Left ventricle myocardium inferior (tissue), 1 donor: ENCODE measurements at regions not wholly inside any gene's neighbourhood (a gene's known extent, or its start where the extent isn't known, plus 50 kb on each side); places are given as distances from the start of the nearest gene placed in this dataset.

Experiments
- DNase-seq: peaks from one replicate; pipeline ENCODE4 v3.0.0-alpha.2; 2020
- H3K27ac ChIP-seq: fragments of 200-600 bp; replicated peaks from 2 replicates; pipeline ENCODE4 v1.8.0; 2021
- H3K27me3 ChIP-seq: fragments of 200-600 bp; 2 replicates; pipeline ENCODE4 v1.8.0; 2021; ENCODE audit warnings: low read depth
- H3K36me3 ChIP-seq: fragments of 200-600 bp; 2 replicates; pipeline ENCODE4 v1.8.0; 2021
- H3K4me1 ChIP-seq: fragments of 200-600 bp; 2 replicates; pipeline ENCODE4 v1.8.0; 2021
- H3K4me3 ChIP-seq: fragments of 200-600 bp; 2 replicates; pipeline ENCODE4 v1.8.0; 2021; ENCODE audit warnings: mild to moderate bottlenecking, moderate library complexity
- H3K9me3 ChIP-seq: fragments of 200-600 bp; replicated peaks from 2 replicates; pipeline ENCODE4 v1.8.0; 2021
- intact Hi-C: fragments of 100-400 bp; cut with micrococcal nuclease; formaldehyde crosslinking; loops from one replicate; pipeline ENCODE4 v1.11.0; 2022
- TF ChIP-seq, protein P1 (sequence below): fragments of 200-600 bp; IDR thresholded peaks from 2 replicates; pipeline ENCODE4 v1.8.0; 2021; ENCODE audit warnings: antibody characterized with exemption, mild to moderate bottlenecking, borderline replicate concordance
- donor health status: DM: no; HTN: yes; CAD: no; lungs with severe emphysema.

DNA sequence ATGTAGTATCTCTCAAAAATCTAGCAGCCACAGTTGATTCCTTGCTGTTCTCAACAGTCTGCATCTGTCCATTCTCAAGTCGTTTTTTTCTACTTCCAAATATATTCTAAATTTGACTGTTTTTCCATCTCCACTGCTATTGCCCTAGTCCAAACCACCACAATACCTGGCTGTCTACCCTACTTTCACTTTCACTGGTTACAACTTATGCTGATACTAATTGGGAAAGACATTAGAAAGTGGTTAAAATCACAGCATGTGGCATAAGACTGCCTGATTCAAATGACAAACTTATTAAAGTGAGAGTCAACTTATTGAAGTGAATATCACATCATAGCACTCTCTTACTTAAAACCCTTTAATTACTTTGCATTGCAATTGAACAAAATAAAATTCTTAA, 72.6 kb downstream of the CHST2 start:
- Histone ChIP-seq H3K36me3 (no peaks in the 10 kb centered on the region), H3K4me3 (no peak overlapping the region), H3K27me3 (no peaks in the 10 kb centered on the region), H3K9me3 (peaks cover 4% of the 10 kb centered on the region), H3K4me1 (no peaks in the 10 kb centered on the region), H3K27ac (no peak overlapping the region)
- intact Hi-C loops, result no loop called here
- DNase-seq, result no peak
- TF ChIP-seq, protein P1, sequence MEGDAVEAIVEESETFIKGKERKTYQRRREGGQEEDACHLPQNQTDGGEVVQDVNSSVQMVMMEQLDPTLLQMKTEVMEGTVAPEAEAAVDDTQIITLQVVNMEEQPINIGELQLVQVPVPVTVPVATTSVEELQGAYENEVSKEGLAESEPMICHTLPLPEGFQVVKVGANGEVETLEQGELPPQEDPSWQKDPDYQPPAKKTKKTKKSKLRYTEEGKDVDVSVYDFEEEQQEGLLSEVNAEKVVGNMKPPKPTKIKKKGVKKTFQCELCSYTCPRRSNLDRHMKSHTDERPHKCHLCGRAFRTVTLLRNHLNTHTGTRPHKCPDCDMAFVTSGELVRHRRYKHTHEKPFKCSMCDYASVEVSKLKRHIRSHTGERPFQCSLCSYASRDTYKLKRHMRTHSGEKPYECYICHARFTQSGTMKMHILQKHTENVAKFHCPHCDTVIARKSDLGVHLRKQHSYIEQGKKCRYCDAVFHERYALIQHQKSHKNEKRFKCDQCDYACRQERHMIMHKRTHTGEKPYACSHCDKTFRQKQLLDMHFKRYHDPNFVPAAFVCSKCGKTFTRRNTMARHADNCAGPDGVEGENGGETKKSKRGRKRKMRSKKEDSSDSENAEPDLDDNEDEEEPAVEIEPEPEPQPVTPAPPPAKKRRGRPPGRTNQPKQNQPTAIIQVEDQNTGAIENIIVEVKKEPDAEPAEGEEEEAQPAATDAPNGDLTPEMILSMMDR, result no peak

DNA sequence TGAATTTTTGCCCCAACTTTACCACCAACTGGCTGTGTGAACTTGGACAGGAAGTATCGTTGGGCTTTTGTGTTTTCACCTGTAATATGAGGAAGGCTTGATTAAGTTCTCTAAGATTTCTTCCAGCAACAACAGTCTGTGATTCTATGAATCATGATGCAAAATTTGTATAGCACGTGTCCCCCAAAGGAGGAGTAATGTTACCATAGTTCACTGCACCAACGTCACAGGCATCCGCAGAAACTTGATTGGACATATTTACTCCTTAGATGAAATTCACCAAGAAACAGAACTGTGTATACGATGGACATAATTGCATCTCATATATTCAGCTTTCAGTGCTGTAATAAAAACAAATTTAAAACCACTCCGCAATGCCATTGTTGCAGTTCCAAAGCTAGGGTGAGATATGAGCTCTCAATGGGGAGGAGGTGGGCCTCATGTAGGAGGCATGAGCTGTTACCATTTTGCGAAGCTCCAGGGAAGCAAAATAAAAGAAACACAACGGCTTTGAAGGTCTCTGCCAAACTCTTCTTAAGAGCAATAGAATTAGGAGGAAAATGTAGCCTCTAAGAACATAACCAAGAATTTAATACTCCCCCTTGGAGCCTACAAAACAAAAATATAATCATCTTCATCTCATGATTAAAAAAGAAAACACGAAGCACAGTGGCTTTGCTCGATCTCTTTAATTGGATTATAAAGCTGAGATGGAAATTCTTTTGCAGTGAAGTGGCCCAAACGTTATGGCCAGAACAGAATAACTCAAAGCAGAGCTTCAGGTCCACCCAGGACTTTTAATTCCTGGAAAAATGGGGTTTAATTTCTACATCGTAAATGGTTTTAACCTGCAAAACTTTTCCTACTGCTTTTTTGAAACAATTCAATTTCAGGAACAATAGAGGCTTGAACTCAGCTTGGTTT, 80.7 kb downstream of the CHST2 start:
- intact Hi-C loops, result no loop called here
- TF ChIP-seq, protein P1, result no peak

DNA sequence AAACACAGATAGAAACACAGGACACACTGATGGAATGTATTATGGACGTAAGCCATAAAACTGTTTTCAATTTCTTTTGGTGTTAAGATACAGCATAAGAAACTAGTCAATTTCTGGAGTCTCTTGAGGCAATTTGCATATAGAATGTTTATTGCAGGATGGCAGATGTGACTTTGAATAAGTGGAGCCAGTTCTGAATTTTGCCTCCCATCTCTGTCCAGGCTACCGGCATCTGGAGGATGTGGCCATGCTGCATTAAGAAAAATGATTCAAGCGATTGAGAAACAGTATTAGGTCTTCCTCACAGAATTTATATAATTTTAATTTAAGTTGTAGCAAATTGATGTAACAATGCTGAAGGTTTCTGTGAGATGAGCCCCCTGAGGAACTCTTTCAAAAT, 81.5 kb downstream of the CHST2 start:
- TF ChIP-seq, protein P1, result no peak
- Histone ChIP-seq H3K9me3 (peaks cover 33% of the 10 kb centered on the region), H3K36me3 (no peaks in the 10 kb centered on the region), H3K4me1 (no peaks in the 10 kb centered on the region), H3K4me3 (no peak overlapping the region), H3K27ac (no peak overlapping the region), H3K27me3 (no peaks in the 10 kb centered on the region)
- intact Hi-C loops, result no loop called here
- DNase-seq, result no peak

More for the DNA sequence above, 80.7 kb downstream of the CHST2 start:
- no peak overlapping the region for H3K27ac ChIP-seq
- peaks cover 27% of the 10 kb centered on the region for H3K9me3 ChIP-seq
- no peaks in the 10 kb centered on the region for H3K36me3 ChIP-seq
- no peak for DNase-seq
- no peaks in the 10 kb centered on the region for H3K4me1 ChIP-seq
- H3K27me3 ChIP-seq, result no peaks in the 10 kb centered on the region
- no peak overlapping the region for H3K4me3 ChIP-seq

DNA sequence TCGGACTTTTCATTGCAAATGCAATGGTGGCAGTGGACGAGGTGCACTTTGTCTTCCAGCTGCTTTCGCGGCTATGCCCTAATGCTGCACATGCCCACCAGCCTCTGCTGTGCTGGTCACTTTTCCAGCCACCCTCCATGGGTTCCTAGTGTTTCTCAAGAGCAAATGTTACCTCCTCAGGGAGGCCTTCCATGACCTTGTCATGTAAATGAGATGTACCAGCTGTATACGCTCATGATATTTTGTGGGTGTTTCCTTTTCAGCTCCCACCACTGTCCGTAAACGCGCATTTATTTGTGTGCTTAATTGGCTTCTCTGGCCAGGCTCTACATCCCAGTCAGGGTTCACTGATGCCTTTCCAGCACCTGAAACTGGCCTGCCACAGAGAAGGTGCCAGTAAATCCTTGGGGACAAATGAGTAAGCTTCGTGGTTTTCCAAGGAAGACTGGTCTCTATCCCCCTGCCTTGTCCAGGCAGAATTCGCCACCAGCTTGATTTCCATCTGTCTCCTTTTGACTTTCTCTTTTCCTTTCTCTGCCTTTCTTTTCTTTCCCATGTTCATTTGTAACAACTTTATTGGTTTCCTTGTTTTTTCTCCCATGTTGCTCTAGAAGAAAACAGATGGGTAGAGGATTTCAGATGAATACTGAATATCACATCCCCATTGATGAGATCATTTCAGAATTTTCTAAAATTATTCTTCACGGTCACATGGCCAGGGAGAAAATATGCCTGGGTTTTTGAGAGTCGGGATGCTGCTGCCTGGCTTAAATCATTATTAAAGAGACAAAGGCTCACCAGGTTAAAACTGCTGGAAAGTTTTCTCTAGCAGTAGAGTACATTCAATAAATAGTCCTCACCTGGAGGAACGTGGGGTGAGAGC, 82.5 kb downstream of the CHST2 start:
- Histone ChIP-seq H3K27ac (peak overlapping the region; percentile 54), H3K4me3 (peak overlapping the region; percentile 31), H3K27me3 (no peaks in the 10 kb centered on the region), H3K4me1 (no peaks in the 10 kb centered on the region), H3K36me3 (no peaks in the 10 kb centered on the region), H3K9me3 (peaks cover 30% of the 10 kb centered on the region)
- intact Hi-C loops, result no loop called here
- no peak for DNase-seq
- TF ChIP-seq, protein P1, result no peak

DNA sequence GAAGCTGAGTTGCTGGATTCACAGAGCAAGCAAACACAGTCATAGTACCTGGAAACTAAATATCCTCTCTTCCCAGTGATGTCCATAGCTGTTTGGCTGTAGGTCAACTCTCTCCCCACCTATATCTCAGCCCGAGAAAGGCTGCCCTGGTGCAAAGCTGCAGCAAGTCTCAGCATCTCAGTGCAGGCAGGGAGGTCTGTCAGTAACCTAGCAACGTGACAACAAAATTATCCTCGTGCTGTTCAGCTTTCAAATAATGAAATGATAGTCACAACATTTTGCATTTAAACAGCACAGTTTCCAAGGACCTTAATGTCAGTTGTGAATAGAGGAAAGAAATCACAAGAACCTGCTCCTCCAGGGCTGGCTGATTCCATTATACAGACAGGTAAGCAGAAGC, 83.6 kb downstream of the CHST2 start:
- DNase-seq, result no peak
- H3K36me3 ChIP-seq, result no peaks in the 10 kb centered on the region
- no peaks in the 10 kb centered on the region for H3K4me1 ChIP-seq
- no peak overlapping the region for H3K4me3 ChIP-seq
- intact Hi-C loops, result no loop called here
- no peaks in the 10 kb centered on the region for H3K27me3 ChIP-seq
- TF ChIP-seq, protein P1, result no peak
- H3K27ac ChIP-seq, result no peak overlapping the region
- peaks cover 20% of the 10 kb centered on the region for H3K9me3 ChIP-seq
